ENCODE measurements at regions not wholly inside any gene's neighbourhood (a gene's known extent, or its start where the extent isn't known, plus 50 kb on each side); places are given as distances from the start of the nearest gene placed in this dataset.
"Not testable (repeated sequence)": the region's sequence is repeated elsewhere in the genome, so short reads cannot be mapped to it uniquely, and the experiment has no call there.

DNA sequence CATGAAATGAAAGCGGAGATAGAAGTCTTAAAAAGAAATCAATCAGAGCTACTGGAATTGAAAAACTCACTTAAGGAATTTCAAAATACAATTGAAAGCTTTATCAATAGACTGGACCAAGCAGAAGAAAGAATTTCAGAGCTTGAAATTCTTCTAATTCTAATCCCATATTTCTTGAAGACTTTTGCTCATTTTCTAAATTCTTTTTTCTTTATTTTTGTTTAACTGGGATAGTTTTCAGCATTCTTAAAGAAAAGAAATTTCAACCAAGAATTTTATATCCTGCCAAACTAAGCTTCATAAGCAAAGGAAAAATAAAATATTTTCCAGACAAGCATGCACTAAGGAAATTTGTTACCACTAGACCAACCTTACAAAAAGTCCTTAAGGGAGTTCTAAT is 80.2 kb upstream of the BMAL1 start:
- TF ChIP-seq, protein P1, sequence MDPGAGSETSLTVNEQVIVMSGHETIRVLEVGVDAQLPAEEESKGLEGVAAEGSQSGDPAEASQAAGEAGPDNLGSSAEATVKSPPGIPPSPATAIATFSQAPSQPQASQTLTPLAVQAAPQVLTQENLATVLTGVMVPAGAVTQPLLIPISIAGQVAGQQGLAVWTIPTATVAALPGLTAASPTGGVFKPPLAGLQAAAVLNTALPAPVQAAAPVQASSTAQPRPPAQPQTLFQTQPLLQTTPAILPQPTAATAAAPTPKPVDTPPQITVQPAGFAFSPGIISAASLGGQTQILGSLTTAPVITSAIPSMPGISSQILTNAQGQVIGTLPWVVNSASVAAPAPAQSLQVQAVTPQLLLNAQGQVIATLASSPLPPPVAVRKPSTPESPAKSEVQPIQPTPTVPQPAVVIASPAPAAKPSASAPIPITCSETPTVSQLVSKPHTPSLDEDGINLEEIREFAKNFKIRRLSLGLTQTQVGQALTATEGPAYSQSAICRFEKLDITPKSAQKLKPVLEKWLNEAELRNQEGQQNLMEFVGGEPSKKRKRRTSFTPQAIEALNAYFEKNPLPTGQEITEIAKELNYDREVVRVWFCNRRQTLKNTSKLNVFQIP (CRISPR knock-in tag; IDR thresholded peaks at IDR 0.05; ENCODE audit: borderline replicate concordance, low read depth) = not testable (repeated sequence)
- not testable (repeated sequence) for TF ChIP-seq ZFP3 (CRISPR knock-in tag; IDR thresholded peaks at IDR 0.05); ARNTL (CRISPR knock-in tag; IDR thresholded peaks at IDR 0.05; ENCODE audit: borderline replicate concordance, low read depth); BACH2 (CRISPR knock-in tag; IDR thresholded peaks at IDR 0.05; ENCODE audit: borderline replicate concordance); TSHZ2 (CRISPR knock-in tag; IDR thresholded peaks at IDR 0.05)
- TF ChIP-seq, protein P2, sequence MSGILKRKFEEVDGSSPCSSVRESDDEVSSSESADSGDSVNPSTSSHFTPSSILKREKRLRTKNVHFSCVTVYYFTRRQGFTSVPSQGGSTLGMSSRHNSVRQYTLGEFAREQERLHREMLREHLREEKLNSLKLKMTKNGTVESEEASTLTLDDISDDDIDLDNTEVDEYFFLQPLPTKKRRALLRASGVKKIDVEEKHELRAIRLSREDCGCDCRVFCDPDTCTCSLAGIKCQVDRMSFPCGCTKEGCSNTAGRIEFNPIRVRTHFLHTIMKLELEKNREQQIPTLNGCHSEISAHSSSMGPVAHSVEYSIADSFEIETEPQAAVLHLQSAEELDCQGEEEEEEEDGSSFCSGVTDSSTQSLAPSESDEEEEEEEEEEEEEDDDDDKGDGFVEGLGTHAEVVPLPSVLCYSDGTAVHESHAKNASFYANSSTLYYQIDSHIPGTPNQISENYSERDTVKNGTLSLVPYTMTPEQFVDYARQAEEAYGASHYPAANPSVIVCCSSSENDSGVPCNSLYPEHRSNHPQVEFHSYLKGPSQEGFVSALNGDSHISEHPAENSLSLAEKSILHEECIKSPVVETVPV (CRISPR knock-in tag; IDR thresholded peaks at IDR 0.05) = not testable (repeated sequence)
